M059J (cell line): ENCODE measurements at regions not wholly inside any gene's neighbourhood (a gene's known extent, or its start where the extent isn't known, plus 50 kb on each side); places are given as distances from the start of the nearest gene placed in this dataset.
"Not testable (repeated sequence)": the region's sequence is repeated elsewhere in the genome, so short reads cannot be mapped to it uniquely, and the experiment has no call there.

Experiments used
- DNase-seq: peaks from one replicate; pipeline ENCODE4 v3.0.0-alpha.2; 2012; ENCODE audit warnings: low read depth

DNA sequence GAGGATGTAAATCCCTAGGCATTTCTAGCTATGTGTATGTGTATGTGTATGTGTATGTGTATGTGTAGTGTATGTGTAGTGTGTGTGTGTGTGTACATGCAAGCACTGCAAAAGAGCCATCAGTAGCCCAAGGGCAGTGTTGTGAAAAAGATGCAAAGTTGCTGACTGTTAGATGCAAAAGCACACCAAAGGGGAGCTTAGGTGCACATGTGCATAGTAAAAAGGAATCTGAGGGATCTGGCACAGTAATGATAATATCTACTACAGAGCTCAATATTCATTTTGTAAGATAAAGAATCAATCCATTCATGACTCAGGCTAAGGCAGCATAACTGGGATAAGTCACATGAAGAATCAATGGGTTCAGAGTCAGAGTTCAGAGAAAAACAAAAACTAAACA lies 80.2 kb downstream of the TMEM47 start:
- DNase-seq: no peak

DNA sequence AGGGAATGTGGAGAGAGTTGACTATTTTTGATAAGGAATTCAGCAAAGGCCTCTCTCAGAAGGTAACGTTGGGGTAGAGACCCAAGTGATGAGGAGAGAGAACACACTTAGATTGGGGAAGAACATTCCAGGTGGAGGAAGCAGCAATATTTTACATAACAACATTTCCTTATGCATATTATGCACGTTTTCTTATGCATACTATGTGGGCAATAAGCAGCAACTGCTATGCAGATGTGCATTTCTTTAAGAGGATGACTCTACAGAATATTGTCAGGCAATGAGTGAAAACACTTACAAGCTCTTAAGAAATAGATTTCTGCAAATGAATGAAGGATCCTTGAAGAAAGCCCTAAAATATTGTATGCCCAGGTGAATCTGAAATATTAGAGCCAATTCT lies 91.1 kb downstream of the TMEM47 start:
- no peak for DNase-seq

DNA sequence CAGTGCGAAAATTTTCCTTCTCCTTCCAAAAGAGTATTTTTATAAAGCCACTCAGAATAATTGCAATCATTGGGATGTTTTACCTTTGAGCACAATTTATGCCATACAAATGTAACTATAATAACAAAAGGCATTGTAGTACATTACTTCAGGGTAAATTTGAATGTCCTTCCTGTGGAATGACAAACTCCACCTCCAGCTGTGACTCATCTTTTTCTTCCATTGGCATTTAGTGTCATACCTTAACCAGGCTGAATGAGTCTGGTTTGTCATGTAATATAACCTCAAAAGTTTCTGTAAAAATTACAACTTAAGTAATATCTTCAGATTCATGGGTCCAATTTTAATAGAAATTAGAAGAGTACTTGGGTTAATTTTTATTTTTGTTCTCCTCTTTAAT lies 93.3 kb downstream of the TMEM47 start:
- DNase-seq: peak; percentile 52

DNA sequence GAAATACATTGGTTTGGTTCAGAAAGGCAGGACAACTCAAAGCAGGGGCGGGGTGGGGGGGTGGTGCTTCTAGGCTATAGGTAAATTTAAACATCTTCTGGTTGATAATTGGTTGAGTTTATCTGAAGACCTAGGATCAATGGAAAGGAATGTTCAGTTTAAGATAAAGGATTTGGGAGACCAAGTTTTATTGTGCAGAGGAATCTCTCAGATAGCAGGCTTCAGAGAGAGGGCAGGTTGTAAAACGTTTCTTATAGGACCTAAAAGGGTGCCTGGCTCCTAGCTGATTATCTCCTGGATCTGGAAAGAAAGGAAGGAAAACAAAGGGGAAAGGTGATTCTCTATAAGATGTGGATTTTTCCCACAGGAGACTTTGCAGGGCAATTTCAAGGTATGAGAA lies 94.0 kb downstream of the TMEM47 start:
- no peak for DNase-seq

DNA sequence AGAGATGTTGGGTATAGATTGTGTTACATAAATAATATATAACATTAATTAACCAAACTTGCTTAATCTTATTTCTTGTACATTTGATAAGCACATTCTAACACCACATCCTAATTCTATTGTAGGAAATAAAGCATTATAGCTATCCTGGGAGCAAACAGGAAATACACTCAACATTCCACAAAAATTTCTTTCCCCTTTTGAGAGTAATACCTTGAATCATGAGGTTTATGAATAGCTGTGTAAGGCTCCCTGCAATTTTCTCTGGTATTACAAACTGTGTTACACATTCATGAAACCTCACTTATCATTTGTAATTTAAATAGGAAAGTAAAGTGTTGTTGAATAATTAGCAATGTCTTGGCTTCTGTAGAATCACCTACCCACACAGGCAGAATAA lies 95.1 kb downstream of the TMEM47 start:
- DNase-seq: no peak

DNA sequence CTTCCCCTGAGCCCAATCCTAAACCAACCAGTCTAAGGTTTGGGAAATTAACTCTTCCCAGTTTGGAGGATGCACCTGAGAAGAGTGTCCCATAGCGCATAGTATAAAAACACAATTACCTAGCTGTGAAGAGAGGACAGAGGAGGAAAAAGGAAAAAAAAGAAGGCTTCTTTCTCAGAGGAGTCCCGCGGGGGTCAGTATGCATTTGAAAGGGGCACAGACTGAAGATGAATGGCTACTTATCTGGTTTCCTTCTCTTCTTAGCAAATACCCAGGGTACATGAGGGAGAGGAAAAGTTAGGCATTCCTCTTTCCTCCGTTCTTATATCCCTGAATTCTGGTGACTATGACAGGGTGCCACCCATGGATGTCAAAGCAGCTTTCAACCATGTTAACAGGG lies 96.9 kb downstream of the TMEM47 start:
- no peak for DNase-seq

DNA sequence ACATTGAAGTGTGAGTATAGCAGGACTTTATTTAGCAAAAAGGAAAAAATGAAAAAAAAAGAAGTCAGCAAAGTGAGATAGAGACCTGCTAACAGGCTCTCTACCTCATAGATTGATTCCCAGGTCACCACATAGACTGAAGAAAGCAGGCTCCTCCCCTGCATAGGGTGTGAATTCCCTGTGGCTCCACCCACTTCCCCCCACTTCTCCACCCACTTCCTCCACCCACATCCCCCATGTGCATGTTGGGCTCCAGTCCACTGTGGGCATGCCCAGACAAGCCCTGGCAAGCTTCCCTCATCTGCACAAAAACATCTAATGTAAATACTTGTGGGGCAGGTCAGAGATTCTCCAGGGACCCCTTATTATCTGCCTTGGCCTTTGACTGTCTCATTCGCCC lies 97.8 kb downstream of the TMEM47 start:
- DNase-seq: no peak

DNA sequence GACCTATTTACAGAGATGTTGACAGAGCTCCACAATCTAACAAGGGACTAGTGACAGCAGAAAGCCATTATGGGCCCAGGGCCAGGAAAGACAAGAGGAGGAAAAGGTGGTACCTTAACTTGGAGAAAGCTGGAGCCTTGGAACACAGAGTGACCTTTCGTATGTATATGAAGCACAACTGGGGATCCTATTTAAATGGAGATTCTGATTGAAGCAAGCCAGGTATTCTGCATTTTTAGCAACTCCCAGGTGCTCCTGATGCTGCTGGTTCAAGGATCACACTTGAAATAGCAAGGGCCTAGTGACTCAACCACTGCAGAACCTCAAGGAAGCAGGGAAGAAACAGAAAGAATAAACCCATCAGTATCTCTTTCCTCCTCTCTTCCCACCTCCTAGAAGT lies 99.4 kb downstream of the TMEM47 start:
- DNase-seq: no peak

DNA sequence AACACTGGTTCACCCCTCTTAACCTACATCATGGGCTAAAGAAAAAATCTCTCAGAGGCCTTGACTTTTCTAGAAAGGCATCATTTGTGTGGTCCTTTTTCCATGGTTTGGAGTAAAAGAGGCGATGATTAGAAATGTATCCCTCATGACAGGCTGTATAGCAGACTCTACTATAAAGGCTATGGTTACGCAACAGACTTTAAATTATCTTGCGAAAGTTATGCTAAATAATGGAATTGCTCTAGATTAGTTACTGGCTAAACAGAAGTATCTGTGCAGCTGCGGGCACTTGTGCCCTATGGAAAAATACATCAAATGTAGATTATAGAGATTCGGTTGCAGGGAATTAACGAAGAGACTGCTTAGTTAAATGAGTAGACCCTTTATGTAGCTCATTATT lies 101.6 kb downstream of the TMEM47 start:
- no peak for DNase-seq

DNA sequence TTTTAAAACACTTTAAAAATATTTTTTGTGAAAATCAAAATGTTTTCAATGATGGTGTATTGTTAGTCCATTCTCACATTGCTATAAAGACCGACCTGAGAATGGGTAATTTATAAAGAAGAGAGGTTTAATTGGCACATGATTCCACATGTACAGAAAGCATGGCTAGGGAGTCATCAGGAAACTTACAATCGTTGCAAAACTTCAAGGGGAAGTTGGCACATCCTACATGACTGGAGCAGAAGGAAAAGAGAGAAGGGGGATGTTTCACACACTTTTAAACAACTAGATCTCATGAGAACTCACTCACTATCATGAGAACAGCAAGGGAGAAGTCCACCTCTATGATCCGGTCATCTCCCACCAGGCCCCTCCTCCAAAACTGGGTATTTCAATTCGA lies 110.7 kb downstream of the TMEM47 start:
- DNase-seq: no peak

DNA sequence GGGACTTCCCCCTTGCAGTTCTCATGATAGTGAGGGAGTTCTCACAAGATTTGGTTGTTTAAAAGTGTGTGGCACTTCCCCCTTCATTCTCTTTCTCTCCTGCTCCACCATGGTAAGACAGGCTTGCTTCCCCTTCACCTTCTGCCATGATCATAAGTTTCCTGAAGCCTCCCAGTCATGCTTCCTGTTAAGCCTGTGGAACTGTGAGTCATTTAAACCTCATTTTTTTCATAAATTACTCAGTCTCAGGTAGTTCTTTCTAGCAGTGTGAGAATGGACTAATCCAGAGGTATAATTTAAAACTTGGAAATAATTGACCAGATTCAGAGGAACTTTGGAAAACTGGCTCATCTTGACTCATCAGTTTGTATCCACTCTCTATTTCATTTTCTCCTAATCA lies 129.0 kb downstream of the TMEM47 start:
- peak; percentile 11 for DNase-seq

DNA sequence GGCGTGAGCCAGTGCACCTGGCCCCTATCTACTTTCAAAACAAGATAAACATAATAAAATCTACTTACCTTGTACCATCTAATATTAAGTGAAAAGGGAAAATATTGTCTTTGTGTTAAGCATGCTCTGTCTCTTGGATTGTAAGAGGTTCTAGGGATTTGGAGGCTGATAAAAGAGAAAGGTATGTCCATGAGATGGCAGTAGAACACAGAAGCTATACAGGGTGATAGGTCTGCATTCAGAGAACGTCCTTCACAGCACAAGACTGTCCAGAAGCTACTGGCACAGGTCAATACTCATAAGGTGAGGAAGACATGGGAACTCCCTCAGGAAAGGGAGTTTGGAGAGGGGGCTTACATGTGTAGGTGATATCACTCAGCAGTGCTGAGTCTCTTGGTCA lies 135.5 kb downstream of the TMEM47 start:
- peak; percentile 23 for DNase-seq

DNA sequence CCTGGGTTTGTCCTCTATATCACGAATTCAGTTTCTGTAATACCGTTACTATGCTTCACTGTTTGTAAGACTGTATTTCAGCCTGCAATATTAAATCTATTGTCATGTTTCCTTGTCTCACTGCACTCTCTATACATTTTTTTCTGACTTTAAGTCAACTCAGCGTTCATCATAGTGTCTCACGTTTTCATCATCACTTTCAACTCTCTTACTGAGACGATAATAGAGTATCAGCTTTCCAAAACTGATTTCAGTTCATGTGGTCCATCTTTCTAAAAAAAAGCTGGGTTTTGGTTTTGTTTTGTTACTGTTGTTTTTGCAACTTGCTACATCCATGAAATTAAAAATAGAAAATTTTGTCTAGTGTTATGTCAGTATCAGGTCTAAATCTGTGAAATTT lies 147.7 kb downstream of the TMEM47 start:
- DNase-seq: no peak

DNA sequence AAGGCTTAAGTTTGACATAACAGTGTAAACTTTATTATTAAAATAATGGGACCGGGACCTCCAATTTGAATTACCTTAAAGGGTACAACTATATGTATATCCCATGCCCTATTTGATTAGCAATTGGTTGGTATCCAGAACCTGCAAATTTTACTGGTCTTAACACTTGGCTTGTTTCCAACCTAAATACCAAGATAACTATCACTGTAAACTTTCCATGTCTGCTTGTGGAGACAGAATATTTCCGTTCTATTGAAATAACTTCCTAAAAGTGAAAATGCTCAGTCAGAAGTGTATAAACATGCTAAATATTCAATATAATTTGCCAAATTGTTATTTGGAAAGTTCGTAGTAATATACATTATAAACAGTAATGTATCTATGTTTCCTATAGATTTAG lies 154.0 kb downstream of the TMEM47 start:
- no peak for DNase-seq

DNA sequence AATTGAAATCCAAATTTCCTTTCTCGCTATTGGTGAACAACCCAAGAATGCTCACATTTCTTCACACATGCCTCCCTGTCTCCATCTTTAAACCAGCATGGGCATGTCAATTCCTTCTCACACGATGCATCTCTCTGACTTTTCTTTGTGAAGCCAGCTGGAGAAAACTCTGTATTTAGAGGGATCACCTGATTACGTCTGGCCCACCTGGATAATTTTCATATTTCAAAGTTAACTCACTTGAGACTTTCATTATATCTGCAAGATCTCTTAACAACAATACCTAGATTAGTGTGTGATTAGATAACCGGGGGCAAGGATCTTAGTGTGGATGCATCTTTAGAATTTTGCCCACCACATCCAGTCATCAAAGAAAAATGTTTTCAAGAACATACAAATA lies 164.0 kb downstream of the TMEM47 start:
- DNase-seq: no peak

DNA sequence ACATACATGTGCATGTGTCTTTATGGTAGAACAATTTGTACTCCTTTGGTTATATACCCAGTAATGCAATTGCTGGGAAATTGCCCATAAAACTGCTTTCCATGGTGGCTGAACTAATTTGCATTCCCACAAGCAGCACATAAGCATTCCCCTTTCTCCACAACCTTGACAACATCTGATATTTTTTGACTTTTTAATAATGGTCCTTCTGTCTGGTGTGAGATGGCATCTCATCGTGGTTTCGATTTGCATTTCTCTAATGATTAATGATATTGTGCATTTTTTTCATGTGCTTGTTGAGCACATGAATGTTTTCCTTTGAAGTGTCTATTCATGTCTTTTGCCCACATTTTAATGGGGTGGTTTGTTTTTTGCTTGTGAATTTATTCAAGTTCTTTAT lies 166.0 kb downstream of the TMEM47 start:
- DNase-seq: no peak

DNA sequence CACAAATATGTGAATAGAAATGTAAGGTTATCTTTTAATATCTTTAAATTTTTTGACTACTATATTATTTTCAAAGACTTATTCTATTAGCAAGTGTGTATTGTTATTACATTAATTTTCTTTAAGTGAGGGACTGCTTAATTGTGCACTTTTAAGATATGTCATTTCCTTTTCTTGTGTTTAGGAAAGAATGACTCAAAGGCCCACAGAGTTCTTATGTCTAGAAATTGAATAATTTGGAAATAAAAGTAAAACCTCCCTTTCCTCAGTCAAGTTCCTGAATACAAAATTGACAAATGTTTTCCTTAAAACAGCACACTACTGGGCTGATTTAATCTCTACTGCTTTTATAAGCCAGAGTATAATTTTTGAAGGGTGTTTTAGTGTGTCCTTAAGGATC lies 169.7 kb downstream of the TMEM47 start:
- no peak for DNase-seq

DNA sequence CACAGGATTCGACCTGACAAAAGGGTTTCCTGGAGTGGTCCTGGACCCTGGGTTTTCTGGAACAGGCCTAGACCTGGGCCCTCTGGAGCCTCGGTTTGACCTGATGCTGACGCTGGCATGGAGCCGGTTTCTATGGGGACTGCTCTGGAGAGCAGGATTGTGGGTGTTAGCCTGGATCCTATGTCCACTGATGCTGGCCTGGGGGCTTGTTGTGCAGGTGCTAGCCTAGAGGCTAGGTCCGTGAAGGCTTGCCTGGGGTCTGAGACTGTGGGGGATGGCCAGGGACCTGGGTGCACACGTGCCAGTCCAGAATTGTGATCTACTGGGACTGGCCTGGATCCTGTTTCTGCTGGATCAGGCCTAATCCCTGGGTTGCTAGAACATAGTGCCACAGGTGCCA lies 173.1 kb downstream of the TMEM47 start:
- no peak for DNase-seq

DNA sequence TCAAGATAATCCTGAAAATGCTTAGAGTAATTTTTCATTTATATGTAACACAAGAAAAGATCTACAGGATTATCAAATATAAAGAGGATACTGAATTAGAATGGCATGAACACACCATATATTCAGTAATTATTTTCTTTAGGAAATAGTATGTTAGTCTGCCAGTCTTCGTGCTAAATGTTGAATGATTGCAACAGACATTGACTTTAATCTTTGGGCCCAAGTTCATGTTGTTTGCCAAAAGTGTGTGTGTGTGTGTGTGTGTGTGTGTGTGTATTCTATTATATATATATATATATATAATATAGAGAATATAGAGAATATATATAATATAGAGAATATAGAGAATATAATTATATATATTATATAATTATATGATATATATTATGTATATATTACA lies 186.6 kb downstream of the TMEM47 start:
- no peak for DNase-seq

DNA sequence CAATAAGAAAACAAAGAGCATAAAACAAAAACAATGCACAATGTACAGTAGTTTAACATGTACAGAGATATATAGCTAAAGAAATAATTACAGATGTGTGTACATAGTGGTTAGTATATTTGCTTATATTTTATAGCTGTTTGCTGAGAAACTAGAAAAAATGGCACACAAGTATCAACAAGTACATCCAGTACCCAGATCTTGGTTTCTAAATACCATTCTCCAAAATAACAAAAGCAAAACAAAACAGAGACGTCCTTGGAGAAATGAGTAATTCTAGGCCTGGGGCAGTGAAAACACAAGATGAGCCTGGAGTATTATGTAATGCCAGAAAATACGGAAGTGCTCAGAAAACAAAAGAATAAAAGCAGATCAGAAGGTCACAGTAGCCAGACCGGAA lies 189.6 kb downstream of the TMEM47 start:
- DNase-seq: peak; percentile 2

DNA sequence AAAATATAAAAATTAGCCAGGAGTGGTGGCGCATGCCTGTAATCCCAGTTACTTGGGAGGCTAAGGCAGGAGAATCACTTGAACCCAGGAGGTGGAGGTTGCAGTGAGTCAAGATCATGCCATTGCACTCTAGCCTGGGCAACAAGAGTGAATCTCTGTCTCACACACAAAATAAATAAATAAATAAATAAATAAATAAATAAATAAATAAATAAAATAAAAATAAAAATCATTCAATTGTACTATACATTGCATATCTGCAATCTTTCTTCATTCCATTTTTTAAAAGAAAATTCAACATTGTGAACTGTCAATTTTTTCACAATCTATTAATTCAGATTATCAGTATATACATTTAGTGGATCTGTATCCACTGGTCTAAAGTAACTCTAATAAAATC lies 193.9 kb downstream of the TMEM47 start:
- not testable (repeated sequence) for DNase-seq

DNA sequence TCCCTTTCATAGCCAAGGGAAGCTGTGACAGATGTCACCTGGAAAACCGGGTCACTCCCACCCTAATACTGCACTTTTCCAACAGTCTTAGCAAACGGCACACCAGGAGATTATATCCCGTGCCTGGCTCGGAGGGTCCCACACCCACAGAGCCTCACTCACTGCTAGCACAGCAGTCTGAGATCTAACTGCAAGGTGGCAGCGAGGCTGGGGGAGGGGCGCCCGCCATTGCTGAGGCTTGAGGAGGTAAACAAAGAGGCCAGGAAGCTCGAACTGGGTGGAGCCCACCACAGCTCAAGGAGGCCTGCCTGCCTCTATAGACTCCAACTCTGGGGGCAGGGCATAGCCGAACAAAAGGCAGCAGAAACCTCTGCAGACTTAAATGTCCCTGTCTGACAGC lies 199.2 kb downstream of the TMEM47 start:
- DNase-seq: not testable (repeated sequence)

DNA sequence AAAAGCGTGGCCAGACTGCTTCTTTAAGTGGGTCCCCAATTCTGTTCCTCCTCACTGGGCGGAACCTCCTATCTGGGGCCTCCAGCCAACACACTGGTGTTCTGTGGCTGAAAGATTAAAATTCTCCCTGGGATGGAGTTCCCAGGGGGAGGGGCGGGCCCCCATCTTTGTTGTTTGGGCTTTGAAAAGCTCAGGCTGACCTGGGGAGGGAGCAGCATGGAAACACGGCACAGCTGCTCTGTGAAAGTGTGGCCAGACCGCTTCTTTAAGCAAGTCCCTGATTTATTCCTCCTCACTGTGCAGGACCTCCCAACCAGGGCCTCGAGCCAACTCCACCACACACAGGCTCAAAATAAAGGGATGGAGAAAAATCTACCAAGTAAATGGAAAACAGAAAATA lies 219.5 kb downstream of the TMEM47 start:
- DNase-seq: no peak

DNA sequence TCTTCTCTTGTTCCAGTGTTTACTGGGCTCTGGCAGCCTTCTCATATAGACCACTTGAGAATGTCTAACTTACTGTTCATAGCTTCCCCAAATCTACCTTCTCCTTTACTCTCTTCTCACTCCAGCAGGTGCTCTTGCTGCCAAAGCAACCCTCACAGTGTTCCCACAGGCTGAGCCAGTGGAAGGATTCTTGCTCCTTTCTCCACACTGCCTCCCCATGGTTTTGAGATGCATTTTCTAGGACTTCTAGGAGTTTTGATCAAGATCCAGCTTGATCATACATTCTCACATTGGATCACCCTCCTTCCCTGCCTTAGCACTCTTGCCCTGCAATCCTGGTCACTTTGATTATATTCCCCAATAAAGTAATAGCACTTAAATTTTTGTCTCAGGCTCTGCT lies 230.8 kb downstream of the TMEM47 start:
- no peak for DNase-seq

DNA sequence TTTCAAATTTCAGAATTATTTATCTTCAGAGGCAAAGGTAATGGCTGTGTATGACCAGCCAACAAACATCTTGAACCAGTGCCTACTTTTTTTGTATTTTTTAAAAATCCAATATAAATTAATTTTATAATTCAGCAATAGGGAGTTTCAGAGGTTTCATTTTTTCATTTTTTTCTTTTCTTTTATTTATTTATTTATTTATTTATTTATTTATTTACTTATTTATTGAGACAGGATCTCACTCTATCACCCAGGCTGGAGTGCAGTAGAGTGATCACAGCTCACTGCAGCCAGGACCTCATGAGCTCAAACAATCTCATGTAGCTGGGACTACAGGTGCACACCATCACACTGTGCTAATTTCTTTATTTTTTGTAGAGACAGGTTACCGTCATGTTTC lies 250.5 kb downstream of the TMEM47 start:
- DNase-seq: no peak
